Panc1 (cell line): ENCODE measurements at regions not wholly inside any gene's neighbourhood (a gene's known extent, or its start where the extent isn't known, plus 50 kb on each side); places are given as distances from the start of the nearest gene placed in this dataset.
"Not testable (repeated sequence)": the region's sequence is repeated elsewhere in the genome, so short reads cannot be mapped to it uniquely, and the experiment has no call there.

Source experiments
- ATAC-seq: fragments of 200-7000 bp; cut with Tn5 transposase; 2 replicates; pipeline ENCODE4 v1.9.1; 2020; ENCODE audit warnings: mild to moderate bottlenecking, moderate library complexity
- BruUV-seq: library from RNA; stranded (reverse); fragments of 400-500 nt; replicated peaks from 2 replicates; lab custom pipeline; 2021; lab: Mats Ljungman, UMichigan
- CTCF ChIA-PET: fragments of 300-600 bp; sonication (Branson Sonifier 250); formaldehyde crosslinking; loops from one replicate; lab custom pipeline; 2022; ENCODE audit warnings: antibody characterized with exemption; lab: Charles Lee
- POLR2A ChIA-PET: fragments of 300-600 bp; sonication (Branson Sonifier 250); formaldehyde crosslinking; loops from one replicate; lab custom pipeline; 2022; ENCODE audit warnings: antibody characterized with exemption; lab: Charles Lee
- DNase-seq: peaks from one replicate; pipeline ENCODE4 v3.0.0-alpha.2; 2010; ENCODE audit warnings: low read depth, low spot score
- H3K27ac ChIP-seq: 2 replicates; pipeline ENCODE4 v1.5.1; 2011; ENCODE audit warnings: mild to moderate bottlenecking, low read length, inconsistent platforms
- H3K27me3 ChIP-seq: fragments of 200-500 bp; sonication (Bioruptor generic); 2 replicates; pipeline ENCODE4 v1.6.0; 2014; ENCODE audit warnings: low read length, inconsistent platforms; ENCODE audit not compliant: control insufficient read depth, insufficient read depth
- H3K36me3 ChIP-seq: fragments of 200-500 bp; sonication (Bioruptor generic); 2 replicates; pipeline ENCODE4 v1.5.1; 2014; ENCODE audit warnings: inconsistent platforms, mild to moderate bottlenecking, low read length, moderate library complexity; ENCODE audit not compliant: control insufficient read depth, insufficient read depth
- H3K4me1 ChIP-seq: 2 replicates; pipeline ENCODE4 v1.5.1; 2011; ENCODE audit warnings: inconsistent platforms, mild to moderate bottlenecking, low read length, moderate library complexity; ENCODE audit not compliant: control insufficient read depth, insufficient read depth
- H3K4me3 ChIP-seq, 2 experiments: 2 replicates each; pipeline ENCODE4 v1.5.1; 2011 to 2012; ENCODE audit warnings: low read depth in 2 of 2, low read length in 2 of 2, mild to moderate bottlenecking in 2 of 2, inconsistent platforms in 1 of 2, moderate library complexity in 1 of 2
- H3K9me3 ChIP-seq: fragments of 200-500 bp; sonication (Bioruptor generic); 2 replicates; pipeline ENCODE4 v1.5.1; 2014; ENCODE audit warnings: low read depth, mild to moderate bottlenecking, inconsistent platforms, low read length, moderate library complexity; ENCODE audit not compliant: control insufficient read depth, insufficient read depth
- CTCF ChIP-seq: fragments of 450-650 bp; IDR thresholded peaks from 2 replicates; pipeline ENCODE4 v1.5.1; 2017; ENCODE audit warnings: mild to moderate bottlenecking
- POLR2AphosphoS5 ChIP-seq: IDR thresholded peaks from 2 replicates; pipeline ENCODE4 v1.6.1; 2012; ENCODE audit warnings: mild to moderate bottlenecking, low read depth, low read length, moderate library complexity
- SIN3A ChIP-seq: IDR thresholded peaks from 2 replicates; pipeline ENCODE4 v1.6.1; 2012; ENCODE audit warnings: low read depth, mild to moderate bottlenecking, low read length, moderate library complexity, borderline replicate concordance; ENCODE audit not compliant: insufficient read depth
- TCF7L2 ChIP-seq: IDR thresholded peaks from 2 replicates; pipeline ENCODE4 v1.6.1; 2011; ENCODE audit warnings: mild to moderate bottlenecking, low read depth, low read length, inconsistent platforms
- in situ Hi-C: cut with HindIII; loops from 2 replicates; pipeline ENCODE4 v1.10.0; 2016; ENCODE audit warnings: low sequenced_read_pairs, low pct_unique_long_range_greater_than_20kb
- intact Hi-C: fragments of 100-400 bp; cut with micrococcal nuclease; formaldehyde crosslinking; loops from one replicate; pipeline ENCODE4 v1.10.0; 2022; ENCODE audit not compliant: unreplicated experiment
- TF ChIP-seq, protein P1 (sequence below), 2 experiments: IDR thresholded peaks; 2 replicates each; pipeline ENCODE4 v1.6.1; 2011 to 2012; ENCODE audit warnings: low read depth in 2 of 2, control low read depth in 1 of 2, low read length in 1 of 2, mild to moderate bottlenecking in 1 of 2, moderate library complexity in 1 of 2; ENCODE audit not compliant: insufficient read depth in 1 of 2

DNA sequence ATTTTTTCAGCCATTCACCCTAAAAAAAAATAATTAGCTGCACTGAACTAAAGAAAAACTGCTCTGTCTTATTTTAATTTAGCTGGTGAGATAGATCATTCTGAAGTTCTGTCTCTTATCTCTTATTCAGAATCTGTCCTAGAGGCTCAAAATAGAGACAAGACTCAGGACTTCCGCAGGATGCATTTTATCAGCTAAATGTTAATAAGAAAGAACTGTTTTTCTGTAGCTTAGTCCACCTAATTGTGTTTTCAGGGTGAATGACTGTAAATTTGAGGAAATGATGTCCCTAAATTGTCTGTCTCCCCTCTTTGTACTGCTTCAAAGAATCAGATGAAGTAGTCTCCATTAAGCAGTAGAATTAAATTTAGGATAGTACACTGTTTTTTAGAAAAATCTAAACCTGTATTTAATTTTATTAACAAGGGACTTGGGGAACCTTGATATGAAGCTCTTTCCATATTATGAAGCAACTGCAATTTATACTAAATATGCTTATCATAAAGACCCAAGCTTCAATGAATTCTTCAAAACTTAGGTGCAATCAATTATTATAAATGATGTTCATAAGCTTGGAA lies 671.9 kb downstream of the RWDD3 start:
- Histone ChIP-seq H3K27me3 (no peaks in the 10 kb centered on the region), H3K27ac (no peak overlapping the region), H3K4me1 (no peaks in the 10 kb centered on the region), H3K4me3 (no peak overlapping the region), H3K9me3 (no peaks in the 10 kb centered on the region), H3K36me3 (no peaks in the 10 kb centered on the region)
- in situ Hi-C loops, result no loop called here
- ATAC-seq (no peak), DNase-seq (no peak)
- POLR2A ChIA-PET, result no interaction called here
- CTCF ChIA-PET, result no interaction called here
- intact Hi-C loops, result no loop called here
- no TSS peak for BruUV-seq
- TF ChIP-seq CTCF, result no peak
- TF ChIP-seq SIN3A, result no peak
- no peak for TF ChIP-seq TCF7L2
- TF ChIP-seq POLR2AphosphoS5, result no peak
- TF ChIP-seq, protein P1, sequence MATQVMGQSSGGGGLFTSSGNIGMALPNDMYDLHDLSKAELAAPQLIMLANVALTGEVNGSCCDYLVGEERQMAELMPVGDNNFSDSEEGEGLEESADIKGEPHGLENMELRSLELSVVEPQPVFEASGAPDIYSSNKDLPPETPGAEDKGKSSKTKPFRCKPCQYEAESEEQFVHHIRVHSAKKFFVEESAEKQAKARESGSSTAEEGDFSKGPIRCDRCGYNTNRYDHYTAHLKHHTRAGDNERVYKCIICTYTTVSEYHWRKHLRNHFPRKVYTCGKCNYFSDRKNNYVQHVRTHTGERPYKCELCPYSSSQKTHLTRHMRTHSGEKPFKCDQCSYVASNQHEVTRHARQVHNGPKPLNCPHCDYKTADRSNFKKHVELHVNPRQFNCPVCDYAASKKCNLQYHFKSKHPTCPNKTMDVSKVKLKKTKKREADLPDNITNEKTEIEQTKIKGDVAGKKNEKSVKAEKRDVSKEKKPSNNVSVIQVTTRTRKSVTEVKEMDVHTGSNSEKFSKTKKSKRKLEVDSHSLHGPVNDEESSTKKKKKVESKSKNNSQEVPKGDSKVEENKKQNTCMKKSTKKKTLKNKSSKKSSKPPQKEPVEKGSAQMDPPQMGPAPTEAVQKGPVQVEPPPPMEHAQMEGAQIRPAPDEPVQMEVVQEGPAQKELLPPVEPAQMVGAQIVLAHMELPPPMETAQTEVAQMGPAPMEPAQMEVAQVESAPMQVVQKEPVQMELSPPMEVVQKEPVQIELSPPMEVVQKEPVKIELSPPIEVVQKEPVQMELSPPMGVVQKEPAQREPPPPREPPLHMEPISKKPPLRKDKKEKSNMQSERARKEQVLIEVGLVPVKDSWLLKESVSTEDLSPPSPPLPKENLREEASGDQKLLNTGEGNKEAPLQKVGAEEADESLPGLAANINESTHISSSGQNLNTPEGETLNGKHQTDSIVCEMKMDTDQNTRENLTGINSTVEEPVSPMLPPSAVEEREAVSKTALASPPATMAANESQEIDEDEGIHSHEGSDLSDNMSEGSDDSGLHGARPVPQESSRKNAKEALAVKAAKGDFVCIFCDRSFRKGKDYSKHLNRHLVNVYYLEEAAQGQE (IDR thresholded peaks at IDR 0.05; ENCODE audit: insufficient read depth in 1 of 2, low read depth in 2 of 2, low read length in 1 of 2), result no peak

- H3K36me3 ChIP-seq, H3K4me3 ChIP-seq, CTCF ChIA-PET, in situ Hi-C loops, ATAC-seq, H3K4me1 ChIP-seq, H3K27ac ChIP-seq, POLR2A ChIA-PET, H3K27me3 ChIP-seq, DNase-seq, H3K9me3 ChIP-seq, intact Hi-C loops, BruUV-seq: not testable (repeated sequence)
These were observed 677.7 kb downstream of the RWDD3 start for GRCh38 chr1:95911739-95912138.

- ChIA-PET POLR2A (no interaction called here), CTCF (no interaction called here)
- peak; percentile 21; the same call in 1 of the 2 replicates for TF ChIP-seq CTCF
- TF ChIP-seq, protein P1 (IDR thresholded peaks at IDR 0.05; ENCODE audit: insufficient read depth in 1 of 2, low read depth in 2 of 2, low read length in 1 of 2), result no peak
- Histone ChIP-seq H3K4me1 (no peaks in the 10 kb centered on the region), H3K9me3 (peaks cover 3% of the 10 kb centered on the region; the same call in 1 of the 2 replicates), H3K27ac (no peak overlapping the region), H3K27me3 (no peaks in the 10 kb centered on the region), H3K4me3 (no peak overlapping the region), H3K36me3 (no peaks in the 10 kb centered on the region)
- DNase-seq (no peak), ATAC-seq (no peak)
- in situ Hi-C loops, result no loop called here
- intact Hi-C loops, result no loop called here
- no TSS peak for BruUV-seq
These were observed 682.6 kb downstream of the RWDD3 start for GRCh38 chr1:95916616-95917015.
